Endothelial cell of umbilical vein (primary cell): ENCODE measurements at regions not wholly inside any gene's neighbourhood (a gene's known extent, or its start where the extent isn't known, plus 50 kb on each side); places are given as distances from the start of the nearest gene placed in this dataset.

Experiments used
- BruUV-seq: library from RNA; stranded (reverse); fragments of 400-500 nt; replicated peaks from 2 replicates; lab custom pipeline; 2021; lab: Mats Ljungman, UMichigan
- CTCF ChIA-PET: fragments of 300-600, 350-600 bp; sonication (Branson Sonifier 250); formaldehyde crosslinking; loops from one replicate; lab custom pipeline; 2021; ENCODE audit warnings: antibody characterized with exemption, inconsistent platforms; lab: Charles Lee
- POLR2A ChIA-PET: fragments of 300-600, 350-600 bp; sonication (Branson Sonifier 250); formaldehyde crosslinking; loops from one replicate; lab custom pipeline; 2021; ENCODE audit warnings: antibody characterized with exemption, inconsistent platforms; lab: Charles Lee
- DNase-seq: peaks from one replicate; pipeline ENCODE4 v3.0.0-alpha.2; 2011; ENCODE audit warnings: low read depth, low spot score
- FAIRE-seq: peaks from 2 replicates; lab custom pipeline; 2011; peaks lifted over from hg19 to GRCh38; lab: Jason Lieb, UNC
- H2AFZ ChIP-seq: 2 replicates; pipeline ENCODE4 v1.6.0; 2012; ENCODE audit warnings: low read depth, low read length, control low read depth, inconsistent platforms
- H3K27ac ChIP-seq: 2 replicates; pipeline ENCODE4 v1.5.1; 2011; ENCODE audit warnings: low read depth, mild to moderate bottlenecking, control low read depth, low read length, moderate library complexity; ENCODE audit not compliant: insufficient read depth
- H3K27me3 ChIP-seq, 2 experiments: 2 replicates each; pipeline versions ENCODE4 v1.6.0 to v1.6.1; 2011; ENCODE audit warnings: low read length in 2 of 2, mixed read lengths in 1 of 2; ENCODE audit not compliant: control insufficient read depth in 2 of 2, insufficient read depth in 2 of 2
- H3K36me3 ChIP-seq, 2 experiments: 2 replicates in 1 of 2; 3 replicates in 1 of 2; pipeline ENCODE4 v1.5.1; 2011; ENCODE audit warnings: low read length in 2 of 2, mild to moderate bottlenecking in 1 of 2, moderate library complexity in 1 of 2; ENCODE audit not compliant: control insufficient read depth in 2 of 2, insufficient read depth in 2 of 2; ENCODE audit errors: extremely low read depth in 1 of 2
- H3K4me1 ChIP-seq: 3 replicates; pipeline ENCODE4 v1.5.1; 2011; ENCODE audit warnings: mild to moderate bottlenecking, low read length; ENCODE audit not compliant: control insufficient read depth, insufficient read depth; ENCODE audit errors: extremely low read depth
- H3K4me2 ChIP-seq: 2 replicates; pipeline ENCODE4 v1.6.1; 2011; ENCODE audit warnings: low read length, control low read depth, mixed read lengths; ENCODE audit not compliant: insufficient read depth
- H3K4me3 ChIP-seq, 3 experiments: fragments of 200-600 bp in 1 of 3; sonication (generic), shearing (Covaris generic) in 1 of 3; replicated peaks in 1 of 3; 2 replicates each; pipeline ENCODE4 v1.5.1; 2011 to 2016; ENCODE audit warnings: control low read depth in 3 of 3, low read length in 3 of 3, mild to moderate bottlenecking in 2 of 3, inconsistent platforms in 1 of 3, low read depth in 1 of 3, moderate library complexity in 1 of 3; ENCODE audit not compliant: insufficient read depth in 1 of 3
- H3K79me2 ChIP-seq: 2 replicates; pipeline ENCODE4 v1.6.0; 2012; ENCODE audit warnings: low read length, inconsistent platforms; ENCODE audit not compliant: control insufficient read depth, insufficient read depth
- H3K9ac ChIP-seq: replicated peaks from 2 replicates; pipeline ENCODE3; 2011; ENCODE audit warnings: low read length, control low read depth; ENCODE audit not compliant: insufficient read depth; ENCODE audit errors: extremely low read depth
- H3K9me1 ChIP-seq: replicated peaks from 3 replicates; pipeline ENCODE4 v1.6.0; 2011; ENCODE audit warnings: mild to moderate bottlenecking, low read length; ENCODE audit not compliant: control insufficient read depth, insufficient read depth; ENCODE audit errors: extremely low read depth
- H3K9me3 ChIP-seq: replicated peaks from 2 replicates; pipeline ENCODE4 v1.5.1; 2012; ENCODE audit warnings: low read length, inconsistent platforms; ENCODE audit not compliant: control insufficient read depth, insufficient read depth
- H4K20me1 ChIP-seq: replicated peaks from 2 replicates; pipeline ENCODE3; 2011; ENCODE audit warnings: mild to moderate bottlenecking, low read length; ENCODE audit not compliant: control insufficient read depth, insufficient read depth; ENCODE audit errors: extremely low read depth
- CTCF ChIP-seq, 2 donors: IDR thresholded peaks; 1 replicate in 1 of 2; 2 replicates in 1 of 2; pipeline ENCODE4 v1.5.1; 2011; ENCODE audit warnings: low read length in 2 of 2, mild to moderate bottlenecking in 2 of 2, moderate library complexity in 2 of 2, control low read depth in 1 of 2, inconsistent platforms in 1 of 2, low read depth in 1 of 2; ENCODE audit not compliant: insufficient read depth in 1 of 2; ENCODE audit errors: extremely low read depth in 1 of 2
- EZH2 ChIP-seq: IDR thresholded peaks from 2 replicates; pipeline ENCODE4 v1.6.1; 2012; ENCODE audit warnings: borderline replicate concordance, low read depth, mild to moderate bottlenecking, moderate library complexity, low read length, inconsistent platforms; ENCODE audit not compliant: severe bottlenecking
- GATA2 ChIP-seq: IDR thresholded peaks from 2 replicates; pipeline ENCODE4 v1.7.0; 2011; ENCODE audit warnings: low read depth, mild to moderate bottlenecking, moderate library complexity, mixed read lengths, low read length; ENCODE audit not compliant: insufficient read length, insufficient read depth
- JUN ChIP-seq: IDR thresholded peaks from 2 replicates; pipeline ENCODE4 v1.6.1; 2011; ENCODE audit warnings: borderline replicate concordance, low read depth; ENCODE audit not compliant: insufficient read length, insufficient read depth
- MAX ChIP-seq: IDR thresholded peaks from 2 replicates; pipeline ENCODE4 v1.6.1; 2011; ENCODE audit not compliant: insufficient read depth, insufficient read length
- MYC ChIP-seq: IDR thresholded peaks from one replicate; pipeline ENCODE4 v1.6.1; 2011; ENCODE audit warnings: mild to moderate bottlenecking, low read depth, low read length
- POLR2A ChIP-seq: IDR thresholded peaks from 2 replicates; pipeline ENCODE4 v1.6.1; 2012; ENCODE audit warnings: low read depth, mild to moderate bottlenecking, control low read depth, low read length
- dilution Hi-C: fragments of 300-500 bp; cut with MboI; formaldehyde crosslinking; loops from one replicate; pipeline ENCODE4 v1.15.0; 2019; ENCODE audit warnings: low sequenced_read_pairs; ENCODE audit not compliant: extremely low pct_ligation_motif_present
- intact Hi-C: fragments of 100-400 bp; cut with micrococcal nuclease; formaldehyde crosslinking; loops from one replicate; pipeline ENCODE4 v1.10.0; 2022

GRCh38 chr18:10160251-10160650 is 246.4 kb downstream of the VAPA start:
- intact Hi-C loops = no loop called here
- BruUV-seq = no TSS peak

More at GRCh38 chr18:10160251-10160650, 246.4 kb downstream of the VAPA start:
- Histone ChIP-seq H4K20me1 (no peaks in the 10 kb centered on the region), H3K4me2 (no peak overlapping the region), H3K4me1 (no peaks in the 10 kb centered on the region), H3K9me3 (no peaks in the 10 kb centered on the region), H3K4me3 (no peak overlapping the region), H3K79me2 (no peaks in the 10 kb centered on the region), H3K9ac (no peak overlapping the region), H3K27me3 (no peaks in the 10 kb centered on the region), H3K36me3 (no peaks in the 10 kb centered on the region), H3K9me1 (no peaks in the 10 kb centered on the region), H2AFZ (no peak overlapping the region), H3K27ac (no peak overlapping the region)
- ChIA-PET POLR2A (no interaction called here), CTCF (interaction anchor here (1.0 to 1.3 kb wide), 2 partner anchors 10 to 11 kb away, joined by 3 to 4 read pairs; no protein-coding TSS in a partner anchor)
- no peak for DNase-seq
- FAIRE-seq = no peak
- dilution Hi-C loops = no loop called here
- TF ChIP-seq EZH2 (no peak), MAX (no peak), MYC (no peak), JUN (no peak), POLR2A (no peak), CTCF (IDR thresholded peaks at IDR 0.05; ENCODE audit: extremely low read depth in 1 of 2, insufficient read depth in 1 of 2, low read depth in 1 of 2, low read length in 2 of 2) (no peak), GATA2 (no peak)
